ENCODE measurements at regions not wholly inside any gene's neighbourhood (a gene's known extent, or its start where the extent isn't known, plus 50 kb on each side); places are given as distances from the start of the nearest gene placed in this dataset.
A peak's percentile ranks its signal among the peaks of the same experiment; 100 is the strongest.
"Not testable (repeated sequence)": the region's sequence is repeated elsewhere in the genome, so short reads cannot be mapped to it uniquely, and the experiment has no call there.

GRCh38 chr14:61602003-61602732 is 93.1 kb upstream of the HIF1A start:
- no peak for DNase-seq (ENCODE audit: low read depth, low spot score)

DNA sequence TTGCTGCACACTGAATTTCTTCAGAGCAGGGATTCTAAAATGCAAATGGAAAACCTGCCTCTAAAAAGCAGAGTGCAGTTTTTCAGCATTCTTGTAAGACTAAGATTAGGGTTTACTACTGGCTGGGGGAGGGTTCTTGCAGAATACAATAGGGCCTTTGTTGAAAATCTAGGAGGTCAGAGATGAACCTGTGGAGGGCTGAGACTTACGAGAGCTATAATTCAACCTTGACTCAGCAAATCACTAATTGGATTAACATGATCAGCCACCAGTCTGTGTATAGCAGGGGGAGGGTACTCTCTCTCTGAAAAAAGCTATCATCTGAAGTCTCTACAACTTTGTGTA is 92.6 kb upstream of the HIF1A start:
- no peak for DNase-seq (ENCODE audit: low read depth, low spot score)

DNA sequence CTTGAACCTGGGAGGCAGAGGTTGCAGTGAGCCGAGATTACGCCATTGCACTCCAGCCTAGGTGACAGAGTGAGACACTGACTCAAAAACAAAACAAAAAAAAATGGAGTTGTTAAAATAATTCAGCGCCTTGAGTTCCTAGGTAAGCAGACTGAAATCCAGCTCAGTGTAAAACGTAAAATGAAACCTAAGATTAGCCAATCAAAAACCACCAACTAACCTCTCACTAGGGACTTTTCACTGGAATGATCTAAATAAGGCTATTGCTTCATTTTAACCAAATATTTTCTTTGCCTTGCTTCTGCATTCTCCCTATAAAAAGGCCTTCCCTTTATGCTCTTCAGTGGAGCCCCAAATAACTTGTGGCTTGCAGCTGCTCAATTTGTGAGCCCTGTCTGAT is 91.6 kb upstream of the HIF1A start:
- DNase-seq (ENCODE audit: low read depth, low spot score) = no peak

DNA sequence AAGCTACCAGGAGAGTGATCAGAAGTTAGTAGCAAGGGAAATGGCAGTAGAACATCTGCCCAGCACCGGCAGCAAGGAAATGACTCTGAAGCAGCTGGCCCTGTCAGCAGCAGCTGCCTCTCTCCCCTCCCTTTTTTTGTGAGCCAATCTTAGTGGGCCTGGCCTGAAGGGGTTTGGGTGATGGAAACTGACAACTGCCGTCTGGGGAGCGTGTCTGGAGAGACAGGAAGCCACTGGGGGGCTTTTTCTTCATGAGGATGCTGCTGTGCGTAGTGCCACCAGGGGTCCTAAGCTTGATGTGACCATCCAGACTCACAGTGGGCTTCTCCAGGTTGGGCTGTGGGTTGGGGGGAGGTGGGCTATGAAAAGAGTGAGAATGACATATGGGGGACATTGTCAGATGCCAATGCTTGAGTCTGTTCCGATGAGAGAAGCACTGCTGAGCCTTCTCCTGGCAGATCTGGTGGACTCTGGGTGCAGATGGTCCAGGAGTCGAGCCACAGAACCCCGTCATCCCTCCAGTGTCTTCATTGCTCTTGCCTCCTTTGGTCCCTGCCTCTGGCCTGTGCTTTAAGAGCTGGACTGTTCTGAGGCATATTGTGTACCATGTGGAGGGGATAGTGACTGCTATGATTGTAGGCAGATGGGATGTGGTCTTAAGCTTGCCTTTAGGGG is 87.6 kb upstream of the HIF1A start:
- DNase-seq (ENCODE audit: low read depth, low spot score) = no peak

- no peak for DNase-seq (ENCODE audit: low read depth, low spot score)
Measured at GRCh38 chr14:61608245-61609165, 86.8 kb upstream of the HIF1A start.

- DNase-seq (ENCODE audit: low read depth, low spot score) = no peak
Measured at GRCh38 chr14:61609191-61609843, 86.0 kb upstream of the HIF1A start.

GRCh38 chr14:61609884-61610283 is 85.4 kb upstream of the HIF1A start:
- DNase-seq (ENCODE audit: low read depth, low spot score) = no peak

DNA sequence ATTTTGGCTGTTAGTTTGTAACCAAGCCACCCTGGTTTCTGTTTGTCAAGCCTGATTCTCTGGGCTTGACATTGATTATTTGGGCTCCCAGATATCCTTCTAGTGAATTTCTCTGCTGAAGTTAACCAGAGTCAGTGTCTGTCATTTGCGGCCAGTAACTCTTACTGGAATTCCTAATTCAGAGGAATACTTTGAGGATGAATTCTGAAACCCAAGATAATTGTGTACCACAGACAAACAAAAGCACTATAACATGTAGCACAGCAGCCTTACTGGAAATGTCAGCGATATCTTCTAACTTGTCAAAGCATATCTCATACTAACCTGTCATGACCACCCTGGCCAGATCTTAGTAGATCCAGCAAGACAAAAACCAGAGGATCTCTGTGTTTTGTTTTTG is 84.4 kb upstream of the HIF1A start:
- DNase-seq (ENCODE audit: low read depth, low spot score) = no peak

DNA sequence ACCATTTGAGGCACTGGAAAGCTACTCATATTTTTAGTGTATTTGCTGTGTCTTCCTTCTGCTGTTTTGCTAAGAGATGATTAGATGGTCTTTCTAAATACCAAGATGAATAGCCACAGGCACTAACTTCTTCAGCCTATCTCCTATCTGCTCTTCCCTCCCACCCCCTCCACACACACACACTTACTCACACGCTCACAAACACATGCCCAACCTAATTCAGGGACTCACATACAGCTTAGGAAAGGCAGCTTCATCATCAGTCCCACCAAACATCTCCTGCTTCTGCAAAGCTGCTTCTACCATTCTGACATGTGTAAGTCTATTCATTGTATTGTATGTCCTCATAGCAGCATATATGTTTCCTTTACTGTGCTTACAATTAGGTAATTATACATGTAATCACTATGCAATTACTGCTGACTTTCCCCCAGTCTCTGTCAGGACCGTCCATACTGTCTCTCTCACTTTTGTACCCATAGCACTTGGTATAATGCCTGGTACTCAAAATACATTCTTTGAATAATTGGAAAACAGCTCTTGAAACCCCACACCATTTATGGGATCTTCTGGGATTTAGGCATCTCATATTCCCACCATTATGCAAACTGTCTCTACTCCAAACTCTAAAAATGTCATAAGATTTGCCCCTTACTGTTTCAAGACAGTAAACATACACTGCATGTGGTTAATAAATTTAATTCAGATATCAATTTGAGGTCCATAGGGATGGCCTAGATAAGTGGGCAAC is 83.3 kb upstream of the HIF1A start:
- no peak for DNase-seq (ENCODE audit: low read depth, low spot score)

- DNase-seq (ENCODE audit: low read depth, low spot score) = not testable (repeated sequence)
Measured at GRCh38 chr14:61613006-61613405, 82.3 kb upstream of the HIF1A start.

DNA sequence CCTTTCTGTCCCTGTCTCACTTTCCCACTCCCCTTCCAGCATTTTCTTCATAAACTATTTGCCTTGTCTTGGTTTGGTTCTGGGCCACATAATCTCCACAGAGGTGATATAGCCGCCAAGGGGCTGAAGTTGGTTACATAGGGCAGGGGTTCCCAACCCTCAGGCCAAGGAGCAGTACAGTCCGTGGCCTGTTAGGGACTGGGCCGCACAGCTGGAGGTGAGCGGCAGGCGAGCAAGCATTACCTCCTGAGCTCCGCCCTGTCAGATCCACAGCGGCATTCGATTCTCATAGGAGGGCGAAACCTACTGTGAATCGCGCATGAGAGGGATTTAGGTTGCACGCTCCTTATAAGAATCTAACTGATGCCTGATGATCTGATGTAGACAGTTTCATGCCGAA is 80.6 kb upstream of the HIF1A start:
- no peak for DNase-seq (ENCODE audit: low read depth, low spot score)

GRCh38 chr14:61615743-61616523 is 79.4 kb upstream of the HIF1A start:
- DNase-seq (ENCODE audit: low read depth, low spot score) = peak; percentile 48

DNA sequence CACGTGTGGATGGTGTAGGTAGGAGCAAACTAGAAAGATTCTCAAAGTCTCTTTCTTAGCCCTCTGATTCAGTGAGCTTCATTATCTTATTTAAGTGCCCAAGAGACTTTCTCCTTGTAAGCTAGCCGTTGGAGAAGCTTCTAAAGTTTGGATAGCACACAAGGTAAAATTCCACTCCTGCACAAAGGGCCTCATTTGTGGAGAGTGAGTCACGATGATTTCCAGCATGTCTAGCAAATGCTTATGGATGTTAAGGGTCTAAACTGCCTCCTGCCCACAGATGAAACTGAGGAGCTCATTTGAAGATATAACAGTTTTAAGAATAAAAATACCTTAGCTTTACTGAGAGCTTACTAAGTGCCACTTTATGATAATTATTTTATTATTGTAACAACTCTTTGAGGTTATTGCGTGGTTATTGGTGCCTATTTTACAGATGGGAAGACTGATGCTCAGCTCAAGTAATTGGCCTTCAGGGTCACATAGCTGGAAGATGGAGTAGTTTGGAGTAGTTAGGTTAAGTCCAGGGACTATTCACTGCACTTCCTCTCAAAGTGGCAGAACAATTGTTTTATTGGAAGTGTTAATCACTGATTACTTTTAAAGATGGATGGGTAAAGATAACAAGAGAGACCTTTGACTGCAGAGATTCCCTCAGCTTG is 78.7 kb upstream of the HIF1A start:
- DNase-seq (ENCODE audit: low read depth, low spot score) = no peak

DNA sequence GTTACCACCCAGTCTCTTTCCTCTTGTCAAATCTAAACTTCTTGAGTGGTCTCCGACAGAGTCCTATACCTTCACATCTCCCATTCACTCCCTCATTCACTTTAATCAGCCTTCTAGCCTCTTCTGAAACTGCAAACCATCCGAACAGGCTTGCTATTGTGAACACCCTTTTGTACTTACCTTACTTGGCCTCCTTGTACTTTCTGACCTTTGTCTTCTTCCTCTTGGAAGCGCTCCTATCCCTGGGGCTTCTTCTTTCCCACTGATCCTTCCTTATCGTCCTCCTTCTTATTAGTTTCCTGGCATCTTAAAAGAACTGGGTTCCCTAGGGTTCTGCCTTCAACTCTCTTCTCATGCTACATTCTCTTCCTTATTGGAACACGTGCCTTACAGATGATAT is 76.9 kb upstream of the HIF1A start:
- no peak for DNase-seq (ENCODE audit: low read depth, low spot score)

DNA sequence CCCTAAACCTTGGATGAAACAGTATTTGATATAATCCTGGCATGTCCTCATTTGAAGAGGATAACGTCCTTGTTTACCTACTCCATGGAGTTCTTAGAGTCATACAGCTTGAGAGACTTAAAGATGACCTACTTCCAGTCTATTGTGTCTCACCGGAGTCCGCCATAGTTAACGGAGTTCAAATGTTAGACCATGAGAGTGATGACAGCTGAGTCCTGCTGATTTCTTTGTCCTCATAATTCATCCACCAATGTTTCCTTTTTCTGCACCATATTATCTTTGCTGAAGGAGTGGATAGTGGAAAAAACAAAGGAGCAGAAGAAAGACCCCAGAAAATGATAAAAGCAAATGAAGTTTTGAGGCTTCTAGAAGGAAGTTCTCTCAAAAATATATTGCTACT is 75.8 kb upstream of the HIF1A start:
- no peak for DNase-seq (ENCODE audit: low read depth, low spot score)

GRCh38 chr14:61620130-61620946 is 75.0 kb upstream of the HIF1A start:
- no peak for DNase-seq (ENCODE audit: low read depth, low spot score)

GRCh38 chr14:61621444-61621843 is 73.9 kb upstream of the HIF1A start:
- no peak for DNase-seq (ENCODE audit: low read depth, low spot score)

- no peak for DNase-seq (ENCODE audit: low read depth, low spot score)
Measured at GRCh38 chr14:61622051-61622450, 73.3 kb upstream of the HIF1A start.

GRCh38 chr14:61623927-61624326 is 71.4 kb upstream of the HIF1A start:
- DNase-seq (ENCODE audit: low read depth, low spot score) = no peak

All from pulmonary artery endothelial cell (primary cell).